ENCODE measurements at regions not wholly inside any gene's neighbourhood (a gene's known extent, or its start where the extent isn't known, plus 50 kb on each side); places are given as distances from the start of the nearest gene placed in this dataset.

GRCh38 chr5:143732402-143732801 is 79.6 kb upstream of the HMHB1 start:
- no peak for DNase-seq (ENCODE audit: low read depth)
- no peak for TF ChIP-seq CTCF (IDR thresholded peaks at IDR 0.05; ENCODE audit: low read depth, low read length, missing control alignments)
- no peak overlapping the region for H3K4me3 ChIP-seq (ENCODE audit: low read depth, low read length)

GRCh38 chr5:143730112-143730801 is 81.7 kb upstream of the HMHB1 start:
- no peak overlapping the region for H3K4me3 ChIP-seq (ENCODE audit: low read depth, low read length)
- no peak for DNase-seq (ENCODE audit: low read depth)
- TF ChIP-seq CTCF (IDR thresholded peaks at IDR 0.05; ENCODE audit: low read depth, low read length, missing control alignments) = no peak

DNA sequence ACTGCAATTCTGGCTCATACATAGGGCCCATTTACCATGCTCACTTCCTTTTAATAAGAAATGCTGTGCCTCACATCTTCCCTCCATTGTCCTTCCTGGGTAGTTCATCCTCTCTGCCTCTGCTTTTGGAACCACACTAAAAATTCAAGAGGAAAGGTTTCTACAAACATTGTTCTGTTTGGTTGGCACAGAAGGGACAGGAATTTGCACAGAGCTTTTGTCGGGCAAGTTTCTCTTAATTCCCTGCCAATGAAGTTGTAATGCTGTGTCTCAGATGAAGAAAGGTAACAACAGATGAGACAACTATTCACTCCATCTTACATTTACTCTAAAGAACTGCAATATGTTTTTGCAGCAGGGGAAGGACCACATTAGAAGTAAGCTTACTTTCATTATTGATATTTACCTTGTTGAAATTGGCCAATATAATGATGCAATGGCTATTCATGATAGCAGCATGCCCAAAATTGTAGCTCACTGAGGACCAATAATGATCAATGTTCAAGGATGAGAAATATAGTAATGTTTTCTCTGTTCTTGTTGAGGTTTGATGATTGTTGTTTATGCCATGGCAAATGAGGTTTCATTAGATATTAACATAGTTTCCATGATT is 82.5 kb upstream of the HMHB1 start:
- no peak overlapping the region for H3K4me3 ChIP-seq (ENCODE audit: low read depth, low read length)
- DNase-seq (ENCODE audit: low read depth) = no peak
- TF ChIP-seq CTCF (IDR thresholded peaks at IDR 0.05; ENCODE audit: low read depth, low read length, missing control alignments) = no peak

- H3K4me3 ChIP-seq (ENCODE audit: low read depth, low read length) = no peak overlapping the region
- no peak for DNase-seq (ENCODE audit: low read depth)
- no peak for TF ChIP-seq CTCF (IDR thresholded peaks at IDR 0.05; ENCODE audit: low read depth, low read length, missing control alignments)
These were observed 88.8 kb upstream of the HMHB1 start for GRCh38 chr5:143723159-143723558.

DNA sequence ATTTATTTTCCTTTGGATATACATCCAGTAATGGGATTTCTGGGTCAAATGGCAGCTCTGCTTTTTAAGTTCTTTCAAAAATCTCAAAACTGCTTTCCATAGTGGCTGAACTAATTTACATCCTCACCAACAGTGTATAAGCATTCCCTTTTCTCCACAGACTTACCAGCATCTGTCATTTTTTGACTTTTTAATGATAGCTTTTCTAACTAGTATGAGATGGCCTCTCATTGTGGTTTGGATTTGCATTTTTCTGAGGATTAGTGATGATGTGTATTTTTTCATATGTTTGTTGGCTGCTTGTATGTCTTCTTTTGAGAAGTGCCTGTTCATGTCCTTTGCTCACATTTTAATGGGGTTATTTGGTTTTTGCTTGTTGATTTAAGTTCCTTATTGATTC is 90.0 kb upstream of the HMHB1 start:
- TF ChIP-seq CTCF (IDR thresholded peaks at IDR 0.05; ENCODE audit: low read depth, low read length, missing control alignments) = no peak
- no peak for DNase-seq (ENCODE audit: low read depth)
- no peak overlapping the region for H3K4me3 ChIP-seq (ENCODE audit: low read depth, low read length)

- DNase-seq (ENCODE audit: low read depth) = no peak
- no peak overlapping the region for H3K4me3 ChIP-seq (ENCODE audit: low read depth, low read length)
- TF ChIP-seq CTCF (IDR thresholded peaks at IDR 0.05; ENCODE audit: low read depth, low read length, missing control alignments) = no peak
These were observed 91.3 kb upstream of the HMHB1 start for GRCh38 chr5:143720689-143721088.

- TF ChIP-seq CTCF (IDR thresholded peaks at IDR 0.05; ENCODE audit: low read depth, low read length, missing control alignments) = no peak
- no peak for DNase-seq (ENCODE audit: low read depth)
- no peak overlapping the region for H3K4me3 ChIP-seq (ENCODE audit: low read depth, low read length)
These were observed 94.6 kb upstream of the HMHB1 start for GRCh38 chr5:143717400-143717799.

All from GM12864 (cell line).